ENCODE measurements at regions not wholly inside any gene's neighbourhood (a gene's known extent, or its start where the extent isn't known, plus 50 kb on each side); places are given as distances from the start of the nearest gene placed in this dataset.

GRCh38 chr18:6578686-6579085 lies 150.8 kb upstream of the ARHGAP28 start:
- TF ChIP-seq EZH2 (IDR thresholded peaks at IDR 0.05; ENCODE audit: borderline replicate concordance, low read length) (no peak), CTCF (conservative IDR thresholded peaks at IDR 0.05 in 1 of 2, IDR thresholded peaks at IDR 0.05 in 1 of 2; ENCODE audit: extremely low read depth in 1 of 2, insufficient read depth in 1 of 2, low read depth in 1 of 2, low read length in 2 of 2) (no peak)

Measured in mammary epithelial cell (primary cell).